CD14-positive monocyte (primary cell): ENCODE measurements at regions not wholly inside any gene's neighbourhood (a gene's known extent, or its start where the extent isn't known, plus 50 kb on each side); places are given as distances from the start of the nearest gene placed in this dataset.

Experiments
- DNase-seq, 3 donors: peaks; one replicate each; pipeline ENCODE4 v3.0.0-alpha.2; 2011 to 2022
- H2AFZ ChIP-seq: 2 replicates; pipeline ENCODE4 v1.6.0; 2012; ENCODE audit warnings: mild to moderate bottlenecking, low read depth, low read length, inconsistent platforms; ENCODE audit not compliant: insufficient read depth, poor library complexity, severe bottlenecking
- H3K27ac ChIP-seq, 2 donors: 1 replicate in 1 of 2; 2 replicates in 1 of 2; pipeline ENCODE4 v1.5.1; 2012 to 2013; ENCODE audit warnings: low read length in 2 of 2, control low read depth in 1 of 2, inconsistent platforms in 1 of 2, low read depth in 1 of 2, mild to moderate bottlenecking in 1 of 2
- H3K27me3 ChIP-seq, 2 donors: one replicate each; pipeline versions ENCODE4 v1.6.0 to v1.6.1; 2011 to 2013; ENCODE audit warnings: low read length in 2 of 2; ENCODE audit not compliant: control insufficient read depth in 2 of 2, insufficient read depth in 2 of 2
- H3K36me3 ChIP-seq, 2 donors: replicated peaks in 1 of 2; 1 replicate in 1 of 2; 2 replicates in 1 of 2; pipeline versions ENCODE4 v1.5.1 to v1.6.1; 2012 to 2013; ENCODE audit warnings: low read length in 2 of 2, control low read depth in 1 of 2, inconsistent platforms in 1 of 2, mild to moderate bottlenecking in 1 of 2; ENCODE audit not compliant: insufficient read depth in 2 of 2, control insufficient read depth in 1 of 2
- H3K4me1 ChIP-seq, 2 donors: 1 replicate in 1 of 2; 2 replicates in 1 of 2; pipeline versions ENCODE4 v1.5.1 to v1.6.1; 2012 to 2013; ENCODE audit warnings: low read length in 2 of 2, control low read depth in 1 of 2, inconsistent platforms in 1 of 2, mild to moderate bottlenecking in 1 of 2, moderate library complexity in 1 of 2; ENCODE audit not compliant: insufficient read depth in 2 of 2, control insufficient read depth in 1 of 2
- H3K4me2 ChIP-seq: replicated peaks from 2 replicates; pipeline ENCODE3; 2012; ENCODE audit warnings: low read length, moderate library complexity, mild to moderate bottlenecking; ENCODE audit not compliant: poor library complexity, severe bottlenecking; ENCODE audit errors: extremely low read depth
- H3K4me3 ChIP-seq, 3 experiments: fragments of 200-600 bp in 1 of 3; sonication (generic) in 1 of 3; replicated peaks in 1 of 3; 1 replicate in 2 of 3; 2 replicates in 1 of 3; pipeline ENCODE4 v1.5.1; 2011 to 2013; ENCODE audit warnings: low read length in 3 of 3, mild to moderate bottlenecking in 3 of 3, control low read depth in 2 of 3, low read depth in 2 of 3, inconsistent platforms in 1 of 3, moderate library complexity in 1 of 3
- H3K79me2 ChIP-seq: 2 replicates; pipeline ENCODE4 v1.6.0; 2012; ENCODE audit warnings: mild to moderate bottlenecking, control low read depth, inconsistent platforms, low read length, moderate library complexity; ENCODE audit not compliant: insufficient read depth
- H3K9ac ChIP-seq: 2 replicates; pipeline ENCODE4 v1.6.0; 2017; ENCODE audit warnings: low read length, mild to moderate bottlenecking; ENCODE audit not compliant: insufficient read depth, poor library complexity, severe bottlenecking
- H3K9me3 ChIP-seq, 2 donors: replicated peaks in 1 of 2; 1 replicate in 1 of 2; 2 replicates in 1 of 2; pipeline versions ENCODE4 v1.5.1 to v1.6.1; 2012 to 2013; ENCODE audit warnings: low read length in 2 of 2, control low read depth in 1 of 2; ENCODE audit not compliant: control insufficient read depth in 1 of 2, insufficient read depth in 1 of 2
- H4K20me1 ChIP-seq: 2 replicates; pipeline ENCODE4 v1.6.0; 2012; ENCODE audit warnings: mild to moderate bottlenecking, low read length, control low read depth, moderate library complexity; ENCODE audit not compliant: insufficient read depth
- H3K27ac Mint-ChIP-seq, 7 donors: one replicate each; pipeline ENCODE4 v1.8.0; 2020; ENCODE audit warnings: mild to moderate bottlenecking in 7 of 7, mixed read lengths in 7 of 7, moderate library complexity in 6 of 7, inconsistent platforms in 2 of 7
- H3K27me3 Mint-ChIP-seq, 3 donors: one replicate each; pipeline ENCODE4 v1.8.0; 2021 to 2022; ENCODE audit warnings: low read depth in 3 of 3, mild to moderate bottlenecking in 3 of 3, mixed read lengths in 3 of 3, moderate library complexity in 3 of 3, inconsistent platforms in 1 of 3
- H3K36me3 Mint-ChIP-seq, 2 donors: one replicate each; pipeline ENCODE4 v1.8.0; 2020; ENCODE audit warnings: mixed read lengths in 2 of 2, inconsistent platforms in 1 of 2, mild to moderate bottlenecking in 1 of 2
- H3K4me1 Mint-ChIP-seq: one replicate; pipeline ENCODE4 v1.8.0; 2020; ENCODE audit warnings: mild to moderate bottlenecking, mixed read lengths
- H3K4me3 Mint-ChIP-seq, 2 donors: one replicate each; pipeline ENCODE4 v1.8.0; 2020; ENCODE audit warnings: mild to moderate bottlenecking in 2 of 2, mixed read lengths in 2 of 2, moderate library complexity in 1 of 2
- H3K9me3 Mint-ChIP-seq, 7 donors: one replicate each; pipeline ENCODE4 v1.8.0; 2020 to 2022; ENCODE audit warnings: mixed read lengths in 7 of 7, mild to moderate bottlenecking in 6 of 7, moderate library complexity in 6 of 7, inconsistent platforms in 2 of 7
- WGBS: methylation state at CpG from one replicate; pipeline ENCODE4 v1.1.5; 2013; ENCODE audit warnings: missing lambda C conversion rate; ENCODE audit not compliant: insufficient coverage; 5-methylcytosine and 5-hydroxymethylcytosine counted together
- intact Hi-C, 2 donors: fragments of 100-400 bp; cut with micrococcal nuclease; formaldehyde crosslinking; loops; one replicate each; pipeline versions ENCODE4 v1.15.0 to v1.15.1; 2023
- TF ChIP-seq, protein P1 (sequence below): fragments of 200-600 bp; IDR thresholded peaks from one replicate; pipeline ENCODE4 v1.8.0; 2022; ENCODE audit warnings: antibody characterized with exemption, mild to moderate bottlenecking

DNA sequence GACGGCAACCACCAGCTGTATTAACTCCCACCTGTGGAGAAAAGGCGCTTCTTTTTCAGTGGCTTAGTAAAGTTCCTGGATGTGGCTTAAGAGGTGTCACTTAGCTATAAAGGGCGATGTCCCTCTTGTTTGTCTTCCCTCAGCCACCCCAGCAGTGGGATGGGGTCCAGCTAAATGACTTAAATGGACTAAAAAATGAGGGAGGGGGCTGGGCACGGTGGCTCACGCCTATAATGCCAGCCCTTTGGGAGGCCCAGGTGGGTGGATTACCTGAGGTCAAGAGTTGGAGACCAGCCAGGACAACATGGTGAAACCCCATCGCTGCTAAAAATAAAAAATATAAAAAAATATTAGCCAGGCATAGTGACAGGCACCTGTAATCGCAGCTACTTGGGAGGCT, 667.5 kb upstream of the RBFOX1 start:
- Histone ChIP-seq H3K9ac (no peak overlapping the region), H3K4me3 (no peak overlapping the region), H3K36me3 (no peaks in the 10 kb centered on the region), H3K4me1 (no peaks in the 10 kb centered on the region), H2AFZ (no peak overlapping the region), H3K4me2 (no peak overlapping the region), H3K27me3 (no peaks in the 10 kb centered on the region), H3K9me3 (no peaks in the 10 kb centered on the region), H4K20me1 (no peaks in the 10 kb centered on the region), H3K27ac (no peak overlapping the region), H3K79me2 (no peaks in the 10 kb centered on the region)
- no peaks in the 10 kb centered on the region for H3K36me3 Mint-ChIP-seq
- intact Hi-C loops, result no loop called here
- H3K27ac Mint-ChIP-seq, result no peak overlapping the region
- TF ChIP-seq, protein P1, sequence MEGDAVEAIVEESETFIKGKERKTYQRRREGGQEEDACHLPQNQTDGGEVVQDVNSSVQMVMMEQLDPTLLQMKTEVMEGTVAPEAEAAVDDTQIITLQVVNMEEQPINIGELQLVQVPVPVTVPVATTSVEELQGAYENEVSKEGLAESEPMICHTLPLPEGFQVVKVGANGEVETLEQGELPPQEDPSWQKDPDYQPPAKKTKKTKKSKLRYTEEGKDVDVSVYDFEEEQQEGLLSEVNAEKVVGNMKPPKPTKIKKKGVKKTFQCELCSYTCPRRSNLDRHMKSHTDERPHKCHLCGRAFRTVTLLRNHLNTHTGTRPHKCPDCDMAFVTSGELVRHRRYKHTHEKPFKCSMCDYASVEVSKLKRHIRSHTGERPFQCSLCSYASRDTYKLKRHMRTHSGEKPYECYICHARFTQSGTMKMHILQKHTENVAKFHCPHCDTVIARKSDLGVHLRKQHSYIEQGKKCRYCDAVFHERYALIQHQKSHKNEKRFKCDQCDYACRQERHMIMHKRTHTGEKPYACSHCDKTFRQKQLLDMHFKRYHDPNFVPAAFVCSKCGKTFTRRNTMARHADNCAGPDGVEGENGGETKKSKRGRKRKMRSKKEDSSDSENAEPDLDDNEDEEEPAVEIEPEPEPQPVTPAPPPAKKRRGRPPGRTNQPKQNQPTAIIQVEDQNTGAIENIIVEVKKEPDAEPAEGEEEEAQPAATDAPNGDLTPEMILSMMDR, result no peak
- H3K9me3 Mint-ChIP-seq, result no peaks in the 10 kb centered on the region
- H3K27me3 Mint-ChIP-seq, result peaks cover 0 to 2% (median 1%) of the 10 kb centered on the region in 3 donors
- H3K4me3 Mint-ChIP-seq, result no peak overlapping the region
- no CpG with 5 or more reads among the region's 7 CpGs for WGBS
- no peaks in the 10 kb centered on the region for H3K4me1 Mint-ChIP-seq
- no peak for DNase-seq

DNA sequence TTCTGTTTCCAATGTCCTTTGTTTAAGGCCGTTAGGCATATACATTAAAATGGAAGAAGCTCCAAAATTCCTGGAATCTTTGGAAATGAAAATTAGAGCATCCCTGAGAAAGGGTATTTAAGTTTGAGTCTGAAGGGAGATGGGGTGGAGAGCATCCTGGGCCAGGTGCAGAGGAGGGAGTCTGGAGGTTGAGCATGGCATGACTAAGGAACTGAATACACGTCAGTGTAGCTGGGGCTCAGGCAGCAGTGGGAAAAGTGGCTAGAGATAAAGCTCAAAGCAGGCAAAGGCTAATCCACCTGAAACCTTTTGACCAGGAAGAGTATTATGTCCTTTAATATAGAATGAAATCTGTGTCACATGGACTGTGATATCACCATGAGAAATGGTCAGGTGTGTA, 669.0 kb upstream of the RBFOX1 start:
- Histone ChIP-seq H3K79me2 (no peaks in the 10 kb centered on the region), H3K4me3 (no peak overlapping the region), H3K4me1 (no peaks in the 10 kb centered on the region), H3K27ac (no peak overlapping the region), H3K9ac (no peak overlapping the region), H3K27me3 (no peaks in the 10 kb centered on the region), H4K20me1 (no peaks in the 10 kb centered on the region), H2AFZ (no peak overlapping the region), H3K4me2 (no peak overlapping the region), H3K36me3 (no peaks in the 10 kb centered on the region), H3K9me3 (no peaks in the 10 kb centered on the region)
- Mint-ChIP-seq H3K4me1 (no peaks in the 10 kb centered on the region), H3K4me3 (peak overlapping the region in 1 of 2 donors; percentile 21), H3K27me3 (peaks cover 0 to 2% (median 0%) of the 10 kb centered on the region in 3 donors), H3K9me3 (peaks cover 0 to 2% (median 0%) of the 10 kb centered on the region in 7 donors), H3K27ac (peak overlapping the region in 1 of 7 donors; percentile 37), H3K36me3 (no peaks in the 10 kb centered on the region)
- intact Hi-C loops, result no loop called here
- DNase-seq, result no peak
- TF ChIP-seq, protein P1, result no peak
- 64% methylated on average over 1 of the region's 2 CpGs for WGBS
